Gastroesophageal sphincter (tissue), 3 donors: ENCODE measurements at regions not wholly inside any gene's neighbourhood (a gene's known extent, or its start where the extent isn't known, plus 50 kb on each side); places are given as distances from the start of the nearest gene placed in this dataset.

ENCODE experiments used
- CTCF ChIP-seq, 4 experiments: fragments of 200-600 bp in 2 of 4; fragments of 450-650 bp in 2 of 4; sonication (generic) in 1 of 4; IDR thresholded peaks; one replicate each; pipeline ENCODE4 v1.5.1; 2017 to 2019; ENCODE audit warnings: antibody characterized with exemption in 4 of 4, mild to moderate bottlenecking in 2 of 4, moderate library complexity in 2 of 4
- EP300 ChIP-seq: sonication (generic); formaldehyde crosslinking; IDR thresholded peaks from one replicate; pipeline ENCODE4 v1.6.1; 2017; ENCODE audit warnings: antibody characterized with exemption, mild to moderate bottlenecking
- POLR2A ChIP-seq, 2 donors: fragments of 450-650 bp; IDR thresholded peaks; one replicate each; pipeline ENCODE4 v1.6.1; 2017; ENCODE audit warnings: antibody characterized with exemption in 2 of 2, mild to moderate bottlenecking in 2 of 2, moderate library complexity in 1 of 2

GRCh38 chr2:58730764-58731487 is 489.8 kb upstream of the FANCL start:
- TF ChIP-seq CTCF (IDR thresholded peaks at IDR 0.05): no peak
- no peak for TF ChIP-seq POLR2A (IDR thresholded peaks at IDR 0.05)
- TF ChIP-seq EP300: no peak
